ENCODE measurements at regions not wholly inside any gene's neighbourhood (a gene's known extent, or its start where the extent isn't known, plus 50 kb on each side); places are given as distances from the start of the nearest gene placed in this dataset.

GRCh38 chr2:239500574-239501550, 100.0 kb upstream of the HDAC4 start:
- no peak for DNase-seq

GRCh38 chr2:239499726-239500573, 99.1 kb upstream of the HDAC4 start:
- no peak for DNase-seq

GRCh38 chr2:239498981-239499634, 98.3 kb upstream of the HDAC4 start:
- no peak for DNase-seq

GRCh38 chr2:239498576-239498975, 97.8 kb upstream of the HDAC4 start:
- DNase-seq, result no peak

- no peak for DNase-seq
These were observed 95.9 kb upstream of the HDAC4 start for GRCh38 chr2:239496700-239497099.

- no peak for DNase-seq
These were observed 95.0 kb upstream of the HDAC4 start for GRCh38 chr2:239495791-239496233.

GRCh38 chr2:239495175-239495574, 94.4 kb upstream of the HDAC4 start:
- no peak for DNase-seq

- DNase-seq, result no peak
These were observed 93.8 kb upstream of the HDAC4 start for GRCh38 chr2:239494578-239494977.

- DNase-seq, result no peak
These were observed 88.7 kb upstream of the HDAC4 start for GRCh38 chr2:239489481-239489880.

- no peak for DNase-seq
These were observed 87.3 kb upstream of the HDAC4 start for GRCh38 chr2:239488125-239488524.

GRCh38 chr2:239487272-239487671, 86.5 kb upstream of the HDAC4 start:
- DNase-seq, result no peak

- no peak for DNase-seq
These were observed 84.8 kb upstream of the HDAC4 start for GRCh38 chr2:239485622-239486021.

GRCh38 chr2:239484571-239485355, 83.9 kb upstream of the HDAC4 start:
- DNase-seq, result no peak

- DNase-seq, result no peak
These were observed 82.2 kb upstream of the HDAC4 start for GRCh38 chr2:239482778-239483712.

- DNase-seq, result no peak
These were observed 78.7 kb upstream of the HDAC4 start for GRCh38 chr2:239479471-239479870.

- DNase-seq, result no peak
These were observed 76.8 kb upstream of the HDAC4 start for GRCh38 chr2:239477591-239477990.

- no peak for DNase-seq
These were observed 76.2 kb upstream of the HDAC4 start for GRCh38 chr2:239476757-239477585.

- no peak for DNase-seq
These were observed 75.4 kb upstream of the HDAC4 start for GRCh38 chr2:239476029-239476756.

Data from activated gamma-delta T cell treated with Interleukin-2 at 50 U/mL for 16 hours (primary cell).